GM12874 (cell line): ENCODE measurements at regions not wholly inside any gene's neighbourhood (a gene's known extent, or its start where the extent isn't known, plus 50 kb on each side); places are given as distances from the start of the nearest gene placed in this dataset.

ENCODE experiments used
- CTCF ChIP-seq: IDR thresholded peaks from 2 replicates; pipeline ENCODE4 v1.5.1; 2011; ENCODE audit warnings: low read depth, mild to moderate bottlenecking, control low read depth, low read length, moderate library complexity; ENCODE audit not compliant: insufficient read depth

GRCh38 chr16:62661435-62661834 is 625.2 kb upstream of the CDH8 start:
- TF ChIP-seq CTCF = no peak

GRCh38 chr16:62657116-62657515 is 620.9 kb upstream of the CDH8 start:
- no peak for TF ChIP-seq CTCF

GRCh38 chr16:62652441-62653120 is 616.3 kb upstream of the CDH8 start:
- TF ChIP-seq CTCF = no peak

- TF ChIP-seq CTCF = no peak
These were observed 612.0 kb upstream of the CDH8 start for GRCh38 chr16:62648256-62648655.

GRCh38 chr16:62644030-62644812 is 608.0 kb upstream of the CDH8 start:
- no peak for TF ChIP-seq CTCF

- no peak for TF ChIP-seq CTCF
These were observed 606.4 kb upstream of the CDH8 start for GRCh38 chr16:62642677-62643076.

GRCh38 chr16:62639890-62640289 is 603.7 kb upstream of the CDH8 start:
- TF ChIP-seq CTCF = no peak
